Fibroblast of peridontal ligament (primary cell): ENCODE measurements at regions not wholly inside any gene's neighbourhood (a gene's known extent, or its start where the extent isn't known, plus 50 kb on each side); places are given as distances from the start of the nearest gene placed in this dataset.

Experiments
- DNase-seq: peaks from one replicate; pipeline ENCODE4 v3.0.0-alpha.2; 2010; ENCODE audit errors: extremely low read depth

DNA sequence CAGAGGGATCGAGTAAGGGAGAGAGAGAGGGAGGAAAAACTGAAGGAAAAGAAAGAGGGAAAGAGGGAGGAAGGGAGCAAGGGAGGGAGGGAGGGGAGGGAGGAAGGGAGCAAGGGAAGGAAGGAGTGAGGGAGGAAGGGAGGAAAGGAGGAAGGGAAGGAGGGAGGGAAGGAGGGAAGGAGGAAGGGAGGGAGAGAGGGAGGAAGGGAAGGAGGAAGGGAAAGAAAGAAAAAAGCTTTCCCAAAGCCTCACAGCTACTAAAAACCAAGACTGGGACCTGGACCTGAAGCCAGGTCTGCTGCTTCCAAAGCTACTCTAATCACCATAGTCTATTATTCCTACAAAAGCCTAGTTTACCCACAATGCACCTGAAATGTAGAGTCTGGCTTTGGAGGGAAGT, 259.8 kb upstream of the WWC1 start:
- no peak for DNase-seq

- DNase-seq: no peak
These were observed 252.4 kb upstream of the WWC1 start for GRCh38 chr5:168039039-168039438.

DNA sequence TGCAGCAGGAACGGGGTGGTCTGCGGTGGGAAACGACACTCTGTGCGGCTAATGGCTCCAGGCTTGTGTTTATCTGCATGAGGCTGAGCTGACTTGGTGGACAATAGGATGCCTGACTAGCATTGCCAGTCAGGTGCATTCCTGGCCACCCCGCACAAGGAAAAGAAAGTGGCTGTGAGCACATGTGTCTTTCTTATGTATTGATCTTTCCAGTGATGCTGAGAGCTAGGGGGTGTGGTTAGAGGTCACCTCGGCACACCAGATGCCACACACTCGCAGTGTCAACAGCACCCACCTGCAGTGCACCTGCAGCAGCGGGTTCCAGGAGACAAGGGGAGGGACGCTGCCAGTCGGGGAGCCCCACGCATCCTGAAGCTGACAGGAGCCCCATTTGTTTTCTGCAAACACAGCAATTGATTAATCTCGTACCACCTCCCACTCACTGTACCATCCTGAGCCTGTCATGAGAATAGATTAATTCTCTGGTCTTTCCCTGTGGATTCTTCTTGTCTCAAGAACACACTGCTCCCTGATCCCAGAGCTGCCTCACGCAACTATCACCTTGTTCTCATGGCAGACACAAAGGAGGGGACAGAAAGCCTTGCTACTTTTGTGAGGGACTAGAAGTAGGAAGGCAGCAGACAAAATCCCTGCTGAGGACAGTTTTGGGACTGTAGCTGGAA, 251.7 kb upstream of the WWC1 start:
- DNase-seq: no peak

DNA sequence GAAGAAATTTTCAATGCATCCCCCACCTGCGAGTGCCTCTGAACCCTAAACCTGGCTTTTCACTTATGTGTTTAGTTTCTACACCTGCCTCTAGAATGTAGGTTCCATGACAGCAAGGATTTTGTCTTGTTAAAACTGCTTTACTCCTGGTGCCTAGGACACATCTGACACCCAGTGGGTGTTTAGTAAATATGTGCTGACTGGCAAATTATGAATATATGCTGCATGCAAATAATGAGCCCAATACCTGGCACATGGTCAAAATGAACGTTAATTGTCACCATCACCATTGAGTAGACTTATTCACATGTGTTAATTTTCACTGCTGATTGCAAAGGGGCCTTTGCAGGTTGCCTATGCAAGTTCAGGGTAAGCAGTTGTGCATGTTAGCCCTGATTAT, 249.9 kb upstream of the WWC1 start:
- no peak for DNase-seq

DNA sequence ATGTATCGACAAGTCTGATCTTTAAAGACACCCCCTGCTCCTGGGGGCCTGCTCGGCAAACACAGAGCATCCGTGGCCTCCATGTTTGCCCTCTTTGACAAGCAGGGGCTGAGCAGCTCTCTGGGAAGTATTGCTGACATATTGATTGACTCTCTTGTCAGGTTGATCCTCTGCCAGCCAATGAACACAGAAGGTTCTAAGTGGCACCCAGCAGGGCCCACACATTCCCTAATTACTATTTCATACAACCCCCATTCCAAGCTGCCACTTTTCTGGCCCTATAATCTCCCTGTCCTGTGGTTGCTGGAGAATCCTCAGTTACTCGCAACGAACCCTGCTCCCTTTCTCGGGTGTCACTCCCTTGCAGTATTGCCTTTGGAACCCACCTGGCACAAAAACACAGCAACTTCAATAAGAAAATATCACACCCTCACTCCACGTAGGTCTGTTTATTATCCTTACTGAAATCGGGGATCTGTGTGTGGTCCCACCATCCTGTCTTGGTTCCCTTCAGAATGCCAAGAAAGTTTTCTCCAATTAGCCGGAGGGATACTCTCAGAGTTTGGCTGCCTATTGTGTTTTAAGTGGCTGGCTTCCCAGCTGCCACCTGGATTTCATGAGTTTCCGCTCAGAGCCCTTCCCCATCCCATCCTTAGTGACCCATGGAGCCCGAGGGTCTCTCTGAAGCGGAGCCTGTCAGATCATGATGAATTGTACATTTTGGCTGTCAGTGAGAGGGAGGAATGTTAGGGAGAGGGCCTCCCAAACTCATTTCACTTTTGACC, 249.0 kb upstream of the WWC1 start:
- DNase-seq: no peak

DNA sequence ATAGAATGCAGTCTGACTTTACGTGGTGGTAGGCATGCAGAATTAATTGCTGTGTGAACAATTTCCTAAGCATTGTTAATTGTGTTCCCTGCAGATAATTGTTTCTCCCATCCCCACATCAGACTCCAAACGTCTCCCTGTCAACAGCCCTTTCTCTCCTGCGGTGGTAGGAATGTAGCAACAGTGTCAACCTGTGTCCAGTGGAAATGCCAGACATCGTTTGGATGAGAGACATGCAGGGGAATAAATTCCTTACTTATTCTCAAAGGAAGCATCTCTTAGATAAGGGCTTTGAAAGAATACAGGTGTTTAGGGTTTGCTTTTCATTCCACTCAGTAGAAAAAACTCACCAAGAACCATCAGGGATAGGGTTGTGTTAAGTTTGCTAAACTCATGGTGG, 245.3 kb upstream of the WWC1 start:
- DNase-seq: no peak

DNA sequence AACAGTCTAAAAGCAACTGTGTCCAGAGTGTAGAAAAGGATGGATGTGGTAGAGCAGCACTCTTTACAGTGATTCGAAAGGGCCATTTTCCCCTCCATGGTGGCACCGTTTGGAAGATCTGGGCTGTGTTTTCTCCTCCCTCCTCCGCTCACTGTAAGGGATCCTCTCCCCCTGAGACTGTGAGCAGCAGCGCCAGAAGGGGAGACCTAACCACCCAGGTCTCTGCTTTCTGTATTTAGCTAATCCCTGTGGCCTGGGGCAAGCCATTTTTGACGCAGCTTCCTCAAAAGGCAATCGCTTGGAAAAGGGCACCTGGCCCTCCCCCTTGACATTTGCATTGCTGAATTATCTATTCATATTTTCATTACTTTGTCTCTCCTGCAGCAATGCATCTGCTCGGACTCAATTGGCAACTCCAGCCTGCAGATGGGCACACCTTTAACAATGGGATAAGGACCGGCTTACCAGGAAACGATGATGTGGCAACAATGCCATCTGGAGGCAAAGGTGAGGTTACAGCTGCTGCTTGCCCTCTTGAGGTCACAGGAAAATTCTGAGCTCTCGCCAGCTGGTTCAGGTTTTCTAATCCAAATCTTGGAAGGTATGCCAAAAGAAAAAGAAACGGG, 244.3 kb upstream of the WWC1 start:
- peak; percentile 33 for DNase-seq

DNA sequence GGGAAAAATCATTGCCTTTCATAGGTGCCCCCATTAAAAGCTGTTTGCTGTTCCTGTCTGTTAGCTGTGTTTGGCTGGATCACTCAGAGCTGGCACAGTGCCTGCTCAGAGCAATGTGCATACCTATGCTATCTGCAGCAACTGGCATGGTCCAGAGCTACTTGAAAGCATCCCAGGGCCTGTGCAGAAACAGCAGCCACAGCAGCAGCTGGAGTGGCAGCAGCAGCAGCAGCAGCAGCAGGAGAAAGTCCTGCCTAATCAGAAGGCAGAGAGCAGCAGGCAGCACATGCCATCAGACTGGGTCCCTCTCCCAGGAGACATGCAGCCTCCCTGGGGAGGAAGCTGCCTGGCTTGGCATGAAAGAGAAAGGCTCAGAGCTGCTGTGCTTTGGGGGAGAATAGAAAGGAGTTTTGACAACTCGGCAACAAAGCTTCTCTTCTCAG, 243.8 kb upstream of the WWC1 start:
- no peak for DNase-seq

GRCh38 chr5:168048486-168048885, 243.0 kb upstream of the WWC1 start:
- DNase-seq: no peak

DNA sequence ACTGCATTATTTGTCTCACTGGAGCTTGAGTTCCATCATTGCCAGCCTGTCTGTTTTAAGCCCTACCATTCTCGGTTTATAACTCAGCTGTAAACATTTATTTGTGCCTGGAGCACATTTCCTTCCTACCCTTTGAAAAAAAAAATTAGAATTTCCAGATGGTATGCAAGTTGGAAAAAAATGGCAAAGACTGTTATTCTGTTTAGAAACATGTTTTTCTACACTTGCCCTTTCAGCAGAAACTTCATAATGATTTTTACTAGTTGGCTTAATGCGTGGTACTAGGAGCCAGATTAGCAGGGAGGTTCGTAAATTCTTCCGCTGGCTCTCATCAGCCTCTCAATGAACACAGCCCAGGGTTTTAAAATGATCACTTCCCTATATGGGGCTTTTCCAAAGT, 238.8 kb upstream of the WWC1 start:
- DNase-seq: no peak

DNA sequence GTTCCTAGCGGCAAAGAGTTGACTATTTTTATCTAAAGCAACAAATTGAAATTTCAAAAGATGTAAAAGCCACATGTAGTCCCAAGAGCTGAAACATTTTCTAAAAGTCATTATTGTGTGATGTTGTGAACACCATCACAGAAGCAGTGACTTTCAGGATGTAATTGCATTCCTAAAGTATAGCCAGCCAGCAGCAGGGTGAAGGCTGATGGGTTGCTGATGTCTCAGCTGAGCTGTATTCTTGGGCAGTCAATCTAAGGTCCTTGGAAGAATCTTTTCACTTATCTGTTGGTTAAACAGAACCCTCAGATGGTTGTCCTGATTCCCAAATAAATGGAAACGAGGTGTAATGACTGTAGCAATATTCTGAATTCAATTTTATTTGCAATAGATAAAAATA, 237.4 kb upstream of the WWC1 start:
- DNase-seq: no peak

DNA sequence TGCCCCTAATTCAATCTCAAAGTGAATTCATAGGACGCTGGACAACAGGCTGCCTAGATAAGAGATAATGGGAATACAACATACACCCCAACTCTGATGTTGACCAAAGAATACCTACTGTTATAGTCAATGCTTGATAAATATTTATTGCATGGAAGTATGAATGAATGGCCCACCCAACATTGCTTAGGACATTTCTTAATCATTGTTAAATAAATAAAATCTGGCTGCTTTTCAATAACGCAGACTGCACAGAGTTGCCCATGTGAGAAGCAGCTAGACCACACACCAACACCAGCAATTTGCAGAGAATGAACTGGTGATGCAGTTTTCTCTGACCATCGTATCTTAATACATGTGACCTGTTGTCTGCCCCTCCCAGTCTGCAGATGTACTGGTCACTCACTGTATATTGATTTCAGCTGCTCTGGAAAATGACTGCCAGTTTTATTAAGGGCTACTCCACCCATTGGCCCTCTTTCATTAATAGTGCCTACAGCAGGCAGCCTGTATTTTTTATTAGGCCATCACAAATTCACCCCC, 236.2 kb upstream of the WWC1 start:
- DNase-seq: no peak

- DNase-seq: no peak
These were observed 235.5 kb upstream of the WWC1 start for GRCh38 chr5:168055961-168056360.

DNA sequence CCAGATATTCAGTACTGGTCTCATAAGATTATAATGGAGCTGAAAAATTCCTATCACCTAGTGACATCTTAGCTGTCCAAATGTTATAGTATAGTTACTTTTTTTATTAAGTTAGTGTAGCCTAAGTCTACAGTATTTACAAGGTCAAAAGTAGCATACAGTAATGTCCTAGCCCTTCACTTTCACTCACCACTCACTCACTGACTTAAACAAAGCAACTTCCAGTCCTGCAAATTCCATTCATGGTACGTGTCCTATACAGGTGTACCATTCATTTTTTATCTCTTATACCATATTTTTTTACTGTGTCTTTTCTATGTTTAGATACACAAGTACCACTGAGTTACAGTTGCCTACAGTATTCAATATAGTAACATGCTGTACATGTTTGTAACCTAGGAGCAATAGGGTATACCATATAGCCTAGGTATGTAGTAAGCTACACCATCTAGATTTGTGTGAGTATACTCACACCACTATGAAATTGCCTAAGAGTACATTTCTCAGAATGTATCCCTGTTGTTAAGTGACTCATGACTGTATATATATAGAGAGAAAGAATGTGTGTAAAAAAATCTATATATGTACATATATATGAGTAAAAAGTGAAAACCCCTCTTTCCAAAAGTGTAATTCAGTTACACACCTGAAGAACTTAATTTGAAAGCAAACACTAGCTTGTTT, 234.8 kb upstream of the WWC1 start:
- no peak for DNase-seq

DNA sequence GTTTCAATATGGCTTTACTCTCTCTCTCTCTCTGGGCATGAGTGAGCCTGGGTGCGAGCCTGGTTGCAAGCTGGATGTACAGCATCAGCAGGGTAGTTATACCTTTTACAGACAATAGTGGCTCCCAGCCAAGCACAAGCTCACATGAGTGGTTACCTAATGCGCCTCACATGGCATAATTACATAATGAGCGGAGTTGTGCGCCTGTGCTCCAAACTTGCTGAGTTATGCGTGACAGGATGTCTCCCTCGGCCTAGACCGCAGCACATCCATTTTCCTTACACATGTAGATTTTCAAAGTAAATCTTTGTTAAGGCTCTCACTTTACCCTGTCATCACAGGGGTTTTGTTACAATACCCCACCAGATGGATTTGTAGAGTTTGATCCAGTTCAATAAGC, 233.5 kb upstream of the WWC1 start:
- no peak for DNase-seq

DNA sequence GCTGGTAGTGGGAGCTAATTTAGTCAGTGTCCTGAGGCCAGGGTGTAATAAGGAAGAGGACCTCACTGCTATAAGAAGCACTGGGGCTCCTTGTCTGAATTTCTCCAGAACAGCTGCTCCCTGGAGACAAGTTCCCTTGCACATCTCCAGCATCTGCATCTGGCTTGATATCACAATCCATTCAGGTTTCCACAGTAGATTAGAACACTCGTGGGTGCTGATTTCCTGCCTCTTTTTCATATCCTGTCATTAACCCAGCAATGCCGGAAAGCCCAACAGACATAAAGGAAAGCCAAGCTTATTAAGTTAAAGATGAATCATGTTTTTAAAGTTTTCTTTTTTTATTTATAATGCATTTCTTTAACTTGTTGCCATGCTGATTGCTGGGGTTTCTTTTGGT, 232.3 kb upstream of the WWC1 start:
- no peak for DNase-seq

- no peak for DNase-seq
These were observed 229.2 kb upstream of the WWC1 start for GRCh38 chr5:168062239-168062638.

- no peak for DNase-seq
These were observed 227.0 kb upstream of the WWC1 start for GRCh38 chr5:168064457-168064856.

DNA sequence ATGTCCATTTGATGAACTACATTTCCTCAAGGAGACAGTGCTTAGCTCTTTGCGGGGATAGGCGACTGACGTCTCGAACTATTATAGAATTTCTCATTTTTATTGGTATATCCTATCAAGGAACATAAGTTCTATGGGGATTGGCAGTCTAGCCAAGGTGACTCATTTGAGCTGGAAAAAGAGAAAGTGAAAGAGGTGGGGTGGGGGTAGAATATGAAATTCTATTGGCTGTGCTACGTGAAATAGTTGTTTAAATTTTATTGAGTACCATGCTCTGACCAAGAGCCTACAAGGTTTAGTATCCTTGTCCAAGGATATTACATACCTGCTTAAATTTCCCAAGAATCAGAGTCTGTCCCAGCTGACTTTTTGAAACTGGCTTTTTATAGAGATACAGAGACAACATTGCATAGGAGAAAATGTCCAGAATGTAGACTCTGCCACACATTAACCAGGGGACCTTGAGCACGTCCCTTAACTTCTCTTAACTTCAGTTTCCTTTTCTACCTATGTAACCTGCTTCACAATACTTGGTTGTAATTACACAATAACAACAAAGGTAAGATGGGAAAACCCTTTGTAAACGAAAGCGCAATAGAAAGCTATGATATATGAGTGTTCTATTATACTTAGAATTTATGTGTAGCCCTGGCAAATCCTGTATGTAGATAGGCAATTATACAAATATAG, 226.4 kb upstream of the WWC1 start:
- no peak for DNase-seq

- DNase-seq: no peak
These were observed 224.8 kb upstream of the WWC1 start for GRCh38 chr5:168066536-168067208.

DNA sequence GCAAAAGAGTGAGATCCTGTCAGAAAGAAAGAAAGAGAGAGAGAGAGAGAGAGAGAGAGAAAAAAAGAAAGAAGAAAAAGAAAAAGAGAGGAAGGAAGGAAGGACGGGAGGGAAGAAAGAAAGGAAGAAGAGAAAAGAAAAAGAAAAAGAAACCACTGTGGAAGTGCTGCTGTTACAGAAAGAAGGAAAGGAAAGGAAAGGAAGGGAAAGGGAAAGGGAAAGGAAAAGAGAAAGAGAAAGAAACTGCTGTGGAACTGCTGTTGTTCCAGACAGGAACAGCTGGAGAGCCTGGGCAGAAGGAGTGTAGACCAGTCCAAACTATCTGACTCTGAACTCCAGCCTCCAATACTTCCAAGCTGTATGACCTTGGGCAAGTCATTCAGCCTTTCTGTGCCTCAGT, 220.7 kb upstream of the WWC1 start:
- no peak for DNase-seq
